Stomach smooth muscle (tissue), 2 donors: ENCODE measurements at regions not wholly inside any gene's neighbourhood (a gene's known extent, or its start where the extent isn't known, plus 50 kb on each side); places are given as distances from the start of the nearest gene placed in this dataset.

Source experiments
- H3K27ac ChIP-seq: one replicate; pipeline ENCODE4 v1.7.0; 2013; ENCODE audit warnings: mild to moderate bottlenecking, low read length, inconsistent platforms
- H3K27me3 ChIP-seq, 2 donors: one replicate each; pipeline ENCODE4 v1.7.0; 2013; ENCODE audit warnings: low read length in 2 of 2; ENCODE audit not compliant: insufficient read depth in 2 of 2, control insufficient read depth in 1 of 2
- H3K36me3 ChIP-seq, 2 donors: one replicate each; pipeline ENCODE4 v1.7.0; 2013; ENCODE audit warnings: low read length in 2 of 2; ENCODE audit not compliant: control insufficient read depth in 2 of 2, insufficient read depth in 2 of 2
- H3K4me1 ChIP-seq: one replicate; pipeline ENCODE4 v1.7.0; 2013; ENCODE audit warnings: low read length; ENCODE audit not compliant: control insufficient read depth, insufficient read depth
- H3K4me3 ChIP-seq, 2 donors: one replicate each; pipeline ENCODE4 v1.7.0; 2013; ENCODE audit warnings: low read length in 2 of 2
- H3K9ac ChIP-seq, 2 donors: one replicate each; pipeline ENCODE4 v1.7.0; 2013; ENCODE audit warnings: low read length in 2 of 2, mild to moderate bottlenecking in 1 of 2
- H3K9me3 ChIP-seq, 2 donors: one replicate each; pipeline ENCODE4 v1.7.0; 2013; ENCODE audit warnings: low read length in 2 of 2; ENCODE audit not compliant: control insufficient read depth in 2 of 2
- donor health status: healthy.
- donor health status: Pancreatic carcinoma.

GRCh38 chr20:60255866-60256265, 297.6 kb downstream of the CDH26 start:
- Histone ChIP-seq H3K9ac (no peak overlapping the region), H3K27me3 (peaks cover 0 to 2% of the 10 kb centered on the region in 2 donors), H3K9me3 (no peaks in the 10 kb centered on the region), H3K4me1 (no peaks in the 10 kb centered on the region), H3K27ac (no peak overlapping the region), H3K36me3 (no peaks in the 10 kb centered on the region), H3K4me3 (no peak overlapping the region)

- H3K9ac ChIP-seq = no peak overlapping the region
- no peaks in the 10 kb centered on the region for H3K36me3 ChIP-seq
- no peak overlapping the region for H3K27ac ChIP-seq
- no peak overlapping the region for H3K4me3 ChIP-seq
- no peaks in the 10 kb centered on the region for H3K9me3 ChIP-seq
- H3K27me3 ChIP-seq = peaks cover 0 to 2% of the 10 kb centered on the region in 2 donors
- no peaks in the 10 kb centered on the region for H3K4me1 ChIP-seq
These were observed 298.6 kb downstream of the CDH26 start for GRCh38 chr20:60256811-60257210.

- Histone ChIP-seq H3K4me3 (no peak overlapping the region), H3K27me3 (peaks cover 0 to 2% of the 10 kb centered on the region in 2 donors), H3K36me3 (no peaks in the 10 kb centered on the region), H3K9ac (no peak overlapping the region), H3K27ac (no peak overlapping the region), H3K9me3 (no peaks in the 10 kb centered on the region), H3K4me1 (no peaks in the 10 kb centered on the region)
These were observed 299.4 kb downstream of the CDH26 start for GRCh38 chr20:60257671-60258070.

- H3K4me3 ChIP-seq = no peak overlapping the region
- no peak overlapping the region for H3K27ac ChIP-seq
- H3K27me3 ChIP-seq = peaks cover 0 to 2% of the 10 kb centered on the region in 2 donors
- H3K9me3 ChIP-seq = no peaks in the 10 kb centered on the region
- H3K9ac ChIP-seq = no peak overlapping the region
- H3K36me3 ChIP-seq = no peaks in the 10 kb centered on the region
- no peaks in the 10 kb centered on the region for H3K4me1 ChIP-seq
These were observed 300.1 kb downstream of the CDH26 start for GRCh38 chr20:60258255-60258863.

GRCh38 chr20:60261333-60261732, 303.1 kb downstream of the CDH26 start:
- Histone ChIP-seq H3K4me1 (no peaks in the 10 kb centered on the region), H3K27ac (no peak overlapping the region), H3K4me3 (no peak overlapping the region), H3K27me3 (peaks cover 0 to 4% of the 10 kb centered on the region in 2 donors), H3K36me3 (no peaks in the 10 kb centered on the region), H3K9me3 (no peaks in the 10 kb centered on the region), H3K9ac (no peak overlapping the region)

- Histone ChIP-seq H3K9me3 (no peaks in the 10 kb centered on the region), H3K4me1 (no peaks in the 10 kb centered on the region), H3K4me3 (no peak overlapping the region), H3K27me3 (peaks cover 0 to 8% of the 10 kb centered on the region in 2 donors), H3K36me3 (no peaks in the 10 kb centered on the region), H3K9ac (no peak overlapping the region), H3K27ac (no peak overlapping the region)
These were observed 304.9 kb downstream of the CDH26 start for GRCh38 chr20:60262967-60263603.

GRCh38 chr20:60263725-60264709, 305.8 kb downstream of the CDH26 start:
- Histone ChIP-seq H3K9ac (no peak overlapping the region), H3K27ac (no peak overlapping the region), H3K36me3 (no peaks in the 10 kb centered on the region), H3K9me3 (no peaks in the 10 kb centered on the region), H3K27me3 (peaks cover 0 to 8% of the 10 kb centered on the region in 2 donors), H3K4me3 (no peak overlapping the region), H3K4me1 (no peaks in the 10 kb centered on the region)

GRCh38 chr20:60266177-60266823, 308.1 kb downstream of the CDH26 start:
- Histone ChIP-seq H3K4me1 (no peaks in the 10 kb centered on the region), H3K36me3 (no peaks in the 10 kb centered on the region), H3K27ac (no peak overlapping the region), H3K27me3 (peaks cover 4 to 8% of the 10 kb centered on the region in 2 donors), H3K9me3 (no peaks in the 10 kb centered on the region), H3K4me3 (no peak overlapping the region), H3K9ac (no peak overlapping the region)

- H3K27me3 ChIP-seq = peaks cover 4 to 8% of the 10 kb centered on the region in 2 donors
- H3K4me3 ChIP-seq = no peak overlapping the region
- no peaks in the 10 kb centered on the region for H3K4me1 ChIP-seq
- H3K9ac ChIP-seq = no peak overlapping the region
- H3K36me3 ChIP-seq = no peaks in the 10 kb centered on the region
- H3K27ac ChIP-seq = no peak overlapping the region
- no peaks in the 10 kb centered on the region for H3K9me3 ChIP-seq
These were observed 310.3 kb downstream of the CDH26 start for GRCh38 chr20:60268491-60268890.

GRCh38 chr20:60269573-60270162, 311.4 kb downstream of the CDH26 start:
- H3K27ac ChIP-seq = no peak overlapping the region
- no peak overlapping the region for H3K4me3 ChIP-seq
- H3K36me3 ChIP-seq = no peaks in the 10 kb centered on the region
- H3K9me3 ChIP-seq = no peaks in the 10 kb centered on the region
- H3K4me1 ChIP-seq = no peaks in the 10 kb centered on the region
- no peak overlapping the region for H3K9ac ChIP-seq
- H3K27me3 ChIP-seq = peaks cover 4 to 12% of the 10 kb centered on the region in 2 donors
